ENCODE measurements at regions not wholly inside any gene's neighbourhood (a gene's known extent, or its start where the extent isn't known, plus 50 kb on each side); places are given as distances from the start of the nearest gene placed in this dataset.
"Not testable (repeated sequence)": the region's sequence is repeated elsewhere in the genome, so short reads cannot be mapped to it uniquely, and the experiment has no call there.

DNA sequence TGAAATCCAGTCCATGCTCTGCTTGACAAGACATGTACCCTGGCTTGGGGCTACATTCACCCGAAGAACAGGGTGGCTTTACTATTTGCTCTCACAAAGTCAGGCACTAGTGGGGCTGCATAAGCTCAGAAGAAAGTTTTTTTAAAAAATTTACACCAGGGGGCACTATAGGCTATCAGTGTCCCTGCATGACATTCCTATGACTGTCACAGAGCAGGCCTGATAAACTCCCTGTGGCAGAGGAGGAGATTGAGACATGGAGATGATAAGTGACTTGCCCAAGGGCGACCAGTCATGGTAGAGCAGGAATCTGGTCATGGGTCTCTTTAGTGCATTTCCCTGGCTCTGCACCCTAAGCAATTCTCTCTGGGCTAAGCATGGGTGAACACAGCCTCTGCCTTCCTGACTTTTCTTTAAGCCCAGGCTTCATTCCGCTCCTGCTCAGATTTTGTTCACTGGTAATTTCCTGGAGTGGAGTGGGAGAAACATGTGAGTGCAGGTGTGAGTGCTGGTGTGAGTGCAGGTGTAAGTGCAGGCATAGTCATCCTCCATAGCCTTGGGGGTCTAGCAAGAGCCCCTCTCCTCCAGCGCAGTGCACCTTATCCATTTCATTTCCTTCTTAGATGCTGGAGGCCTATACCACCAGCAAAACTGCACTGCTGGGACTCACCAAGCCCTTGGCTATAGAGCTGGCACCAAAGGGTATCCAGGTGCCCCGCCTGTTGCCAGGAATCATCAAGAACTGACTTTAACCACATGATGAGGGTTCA lies 91.6 kb downstream of the DHRS2 start:
- peaks cover 5% of the 10 kb centered on the region for H3K27me3 Mint-ChIP-seq (ENCODE audit: unreplicated experiment)
- no peak for DNase-seq
- TF ChIP-seq CTCF (IDR thresholded peaks at IDR 0.05; ENCODE audit: partially characterized antibody, unreplicated experiment) = peak; percentile 50
- H3K9me3 Mint-ChIP-seq (ENCODE audit: unreplicated experiment) = peaks cover 2% of the 10 kb centered on the region
- no peak overlapping the region for H3K27ac Mint-ChIP-seq (ENCODE audit: unreplicated experiment)
- peaks cover 12% of the 10 kb centered on the region for H3K36me3 Mint-ChIP-seq (ENCODE audit: unreplicated experiment)
- peaks cover 2% of the 10 kb centered on the region for H3K4me1 Mint-ChIP-seq (ENCODE audit: low read depth, unreplicated experiment)
- H3K4me3 Mint-ChIP-seq (ENCODE audit: unreplicated experiment) = no peak overlapping the region

- DNase-seq = no peak
- Mint-ChIP-seq H3K27me3 (ENCODE audit: unreplicated experiment) (peaks cover 5% of the 10 kb centered on the region), H3K27ac (ENCODE audit: unreplicated experiment) (no peak overlapping the region), H3K9me3 (ENCODE audit: unreplicated experiment) (peaks cover 2% of the 10 kb centered on the region), H3K36me3 (ENCODE audit: unreplicated experiment) (peaks cover 12% of the 10 kb centered on the region), H3K4me1 (ENCODE audit: low read depth, unreplicated experiment) (peaks cover 2% of the 10 kb centered on the region), H3K4me3 (ENCODE audit: unreplicated experiment) (no peak overlapping the region)
- no peak for TF ChIP-seq CTCF (IDR thresholded peaks at IDR 0.05; ENCODE audit: partially characterized antibody, unreplicated experiment)
These were observed 92.6 kb downstream of the DHRS2 start for GRCh38 chr14:23728791-23729190.

DNA sequence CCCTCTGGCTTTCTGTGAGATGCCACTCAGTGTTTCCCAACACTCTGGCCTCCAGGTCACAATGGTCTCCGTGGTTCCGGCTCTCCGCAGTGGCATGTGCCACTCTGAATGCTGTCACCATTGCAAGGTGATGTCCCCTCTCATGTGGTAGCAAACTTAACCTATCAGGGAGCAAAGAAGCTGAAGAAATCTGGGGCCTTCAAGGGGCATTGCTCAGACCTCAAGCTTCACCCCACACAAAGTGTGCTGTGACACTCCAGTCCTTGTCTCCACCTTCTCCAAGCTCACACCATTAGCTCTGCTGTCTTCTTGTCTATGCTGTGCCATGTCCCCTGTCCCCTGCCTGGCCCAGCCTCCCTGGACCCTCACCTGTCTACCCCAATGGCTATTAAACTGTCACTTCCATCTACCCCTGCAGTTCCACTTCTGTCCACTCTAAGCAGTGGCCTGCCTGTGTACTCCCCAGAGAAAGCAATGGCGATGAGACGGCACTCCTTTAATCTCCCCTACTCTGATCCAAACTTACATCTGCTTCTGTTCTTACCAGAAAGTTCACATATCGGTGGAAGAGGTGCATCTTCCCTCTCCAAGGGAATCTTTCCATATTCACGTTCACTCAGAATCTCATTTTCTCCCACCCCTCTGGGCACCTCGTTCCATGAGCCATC lies 93.7 kb downstream of the DHRS2 start:
- peaks cover 12% of the 10 kb centered on the region for H3K36me3 Mint-ChIP-seq (ENCODE audit: unreplicated experiment)
- H3K27me3 Mint-ChIP-seq (ENCODE audit: unreplicated experiment) = peaks cover 5% of the 10 kb centered on the region
- peaks cover 2% of the 10 kb centered on the region for H3K4me1 Mint-ChIP-seq (ENCODE audit: low read depth, unreplicated experiment)
- no peak overlapping the region for H3K27ac Mint-ChIP-seq (ENCODE audit: unreplicated experiment)
- no peaks in the 10 kb centered on the region for H3K9me3 Mint-ChIP-seq (ENCODE audit: unreplicated experiment)
- no peak overlapping the region for H3K4me3 Mint-ChIP-seq (ENCODE audit: unreplicated experiment)
- no peak for DNase-seq
- TF ChIP-seq CTCF (IDR thresholded peaks at IDR 0.05; ENCODE audit: partially characterized antibody, unreplicated experiment) = no peak

GRCh38 chr14:23735394-23735793 lies 99.2 kb downstream of the DHRS2 start:
- no peak overlapping the region for H3K4me3 Mint-ChIP-seq (ENCODE audit: unreplicated experiment)
- H3K9me3 Mint-ChIP-seq (ENCODE audit: unreplicated experiment) = peaks cover 9% of the 10 kb centered on the region
- peaks cover 6% of the 10 kb centered on the region for H3K27me3 Mint-ChIP-seq (ENCODE audit: unreplicated experiment)
- H3K36me3 Mint-ChIP-seq (ENCODE audit: unreplicated experiment) = peaks cover 14% of the 10 kb centered on the region
- DNase-seq = no peak
- no peaks in the 10 kb centered on the region for H3K4me1 Mint-ChIP-seq (ENCODE audit: low read depth, unreplicated experiment)
- no peak for TF ChIP-seq CTCF (IDR thresholded peaks at IDR 0.05; ENCODE audit: partially characterized antibody, unreplicated experiment)
- no peak overlapping the region for H3K27ac Mint-ChIP-seq (ENCODE audit: unreplicated experiment)

GRCh38 chr14:23744368-23744767 lies 108.2 kb downstream of the DHRS2 start:
- H3K9me3 Mint-ChIP-seq (ENCODE audit: unreplicated experiment); H3K4me3 Mint-ChIP-seq (ENCODE audit: unreplicated experiment): not testable (repeated sequence)

More at GRCh38 chr14:23744368-23744767, 108.2 kb downstream of the DHRS2 start:
- H3K36me3 Mint-ChIP-seq (ENCODE audit: unreplicated experiment); H3K27me3 Mint-ChIP-seq (ENCODE audit: unreplicated experiment); H3K4me1 Mint-ChIP-seq (ENCODE audit: low read depth, unreplicated experiment); H3K27ac Mint-ChIP-seq (ENCODE audit: unreplicated experiment); DNase-seq: not testable (repeated sequence)
